ENCODE measurements at regions not wholly inside any gene's neighbourhood (a gene's known extent, or its start where the extent isn't known, plus 50 kb on each side); places are given as distances from the start of the nearest gene placed in this dataset.

DNA sequence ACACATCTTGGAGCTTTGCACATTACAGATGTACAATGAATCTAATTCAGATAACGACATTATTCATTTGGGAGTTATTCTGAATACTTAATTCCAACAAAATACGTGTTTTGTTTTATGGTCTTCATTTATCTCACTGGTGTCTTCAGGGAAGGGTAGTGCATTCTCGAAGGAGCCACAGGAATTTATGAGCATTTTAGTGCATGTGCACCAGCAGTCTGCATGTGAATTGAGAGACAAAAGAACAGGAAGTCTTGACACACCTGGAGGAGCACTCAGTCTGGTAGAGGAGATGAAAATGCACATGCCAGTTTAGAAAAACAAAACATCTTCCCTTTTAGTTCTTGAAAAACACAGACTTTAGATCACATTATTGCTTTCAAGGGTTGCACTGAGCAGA is 228.7 kb downstream of the LRATD1 start:
- Histone ChIP-seq H3K27ac (ENCODE audit: extremely low read depth, low read depth, low read length) (no peak overlapping the region), H3K4me3 (ENCODE audit: low read depth, low read length) (no peak overlapping the region), H3K9me3 (ENCODE audit: control insufficient read depth, insufficient read depth, low read depth, low read length) (no peaks in the 10 kb centered on the region), H3K36me3 (ENCODE audit: control insufficient read depth in 2 of 2, insufficient read depth in 1 of 2, low read length in 2 of 2) (no peaks in the 10 kb centered on the region), H3K4me1 (ENCODE audit: control insufficient read depth, insufficient read depth, low read length) (no peaks in the 10 kb centered on the region)
- ChIA-PET POLR2A (no interaction called here), CTCF (no interaction called here)
- TF ChIP-seq, protein P1, sequence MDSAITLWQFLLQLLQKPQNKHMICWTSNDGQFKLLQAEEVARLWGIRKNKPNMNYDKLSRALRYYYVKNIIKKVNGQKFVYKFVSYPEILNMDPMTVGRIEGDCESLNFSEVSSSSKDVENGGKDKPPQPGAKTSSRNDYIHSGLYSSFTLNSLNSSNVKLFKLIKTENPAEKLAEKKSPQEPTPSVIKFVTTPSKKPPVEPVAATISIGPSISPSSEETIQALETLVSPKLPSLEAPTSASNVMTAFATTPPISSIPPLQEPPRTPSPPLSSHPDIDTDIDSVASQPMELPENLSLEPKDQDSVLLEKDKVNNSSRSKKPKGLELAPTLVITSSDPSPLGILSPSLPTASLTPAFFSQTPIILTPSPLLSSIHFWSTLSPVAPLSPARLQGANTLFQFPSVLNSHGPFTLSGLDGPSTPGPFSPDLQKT (IDR thresholded peaks at IDR 0.05; ENCODE audit: borderline replicate concordance, low read depth, low read length), result no peak

DNA sequence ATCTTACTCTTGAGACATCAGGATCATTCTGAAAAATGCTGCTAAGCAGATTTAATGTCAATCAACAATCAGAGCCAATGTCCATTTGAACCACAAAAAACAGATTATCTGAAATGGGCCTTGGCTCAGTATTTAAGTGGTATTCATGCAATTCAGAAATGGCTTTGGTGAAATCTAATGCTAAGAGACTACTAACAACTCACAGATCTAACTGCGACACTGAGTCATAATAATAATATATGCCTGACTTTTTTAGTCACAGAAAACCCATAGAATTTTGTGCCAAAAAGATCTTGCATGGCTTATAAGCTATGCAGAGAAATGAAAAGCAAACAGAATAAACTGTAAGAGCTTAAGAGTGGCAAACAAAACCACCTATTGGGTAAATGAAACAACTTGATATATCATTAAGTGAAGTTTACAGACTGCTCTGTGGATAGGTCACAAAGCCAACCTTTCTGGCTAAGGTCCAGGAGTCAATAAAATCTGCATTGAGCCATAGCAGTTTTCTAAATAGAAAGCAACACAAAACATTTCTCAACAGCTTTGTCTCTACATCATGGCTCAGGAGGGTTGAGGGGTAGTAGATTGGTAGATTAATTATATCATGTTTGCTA is 234.3 kb downstream of the LRATD1 start:
- Histone ChIP-seq H3K4me1 (ENCODE audit: control insufficient read depth, insufficient read depth, low read length) (peaks cover 5% of the 10 kb centered on the region; the same call in 1 of the 2 replicates), H3K36me3 (ENCODE audit: control insufficient read depth in 2 of 2, insufficient read depth in 1 of 2, low read length in 2 of 2) (no peaks in the 10 kb centered on the region), H3K9me3 (ENCODE audit: control insufficient read depth, insufficient read depth, low read depth, low read length) (no peaks in the 10 kb centered on the region), H3K4me3 (ENCODE audit: low read depth, low read length) (no peak overlapping the region), H3K27ac (ENCODE audit: extremely low read depth, low read depth, low read length) (no peak overlapping the region)
- ChIA-PET CTCF (no interaction called here), POLR2A (no interaction called here)
- TF ChIP-seq ZNF544 (tag by site-specific recombination; IDR thresholded peaks at IDR 0.05) (no peak), ZNF19 (tag by site-specific recombination; IDR thresholded peaks at IDR 0.05; ENCODE audit: low read depth) (no peak), ZNF302 (tag by site-specific recombination; IDR thresholded peaks at IDR 0.05; ENCODE audit: low read depth) (no peak), ZNF239 (tag by site-specific recombination; IDR thresholded peaks at IDR 0.05) (no peak), ZNF529 (tag by site-specific recombination; IDR thresholded peaks at IDR 0.05; ENCODE audit: insufficient replicate concordance) (no peak), ZNF664 (tag by site-specific recombination; IDR thresholded peaks at IDR 0.05) (no peak), ZNF202 (tag by site-specific recombination; IDR thresholded peaks at IDR 0.05; ENCODE audit: borderline replicate concordance) (no peak), ZSCAN30 (tag by site-specific recombination; IDR thresholded peaks at IDR 0.05) (no peak)
- TF ChIP-seq, protein P2, sequence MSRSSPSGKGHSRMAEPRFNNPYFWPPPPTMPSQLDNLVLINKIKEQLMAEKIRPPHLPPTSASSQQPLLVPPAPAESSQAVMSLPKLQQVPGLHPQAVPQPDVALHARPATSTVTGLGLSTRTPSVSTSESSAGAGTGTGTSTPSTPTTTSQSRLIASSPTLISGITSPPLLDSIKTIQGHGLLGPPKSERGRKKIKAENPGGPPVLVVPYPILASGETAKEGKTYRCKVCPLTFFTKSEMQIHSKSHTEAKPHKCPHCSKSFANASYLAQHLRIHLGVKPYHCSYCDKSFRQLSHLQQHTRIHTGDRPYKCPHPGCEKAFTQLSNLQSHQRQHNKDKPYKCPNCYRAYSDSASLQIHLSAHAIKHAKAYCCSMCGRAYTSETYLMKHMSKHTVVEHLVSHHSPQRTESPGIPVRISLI (tag by site-specific recombination; IDR thresholded peaks at IDR 0.05), result no peak
- TF ChIP-seq, protein P3, sequence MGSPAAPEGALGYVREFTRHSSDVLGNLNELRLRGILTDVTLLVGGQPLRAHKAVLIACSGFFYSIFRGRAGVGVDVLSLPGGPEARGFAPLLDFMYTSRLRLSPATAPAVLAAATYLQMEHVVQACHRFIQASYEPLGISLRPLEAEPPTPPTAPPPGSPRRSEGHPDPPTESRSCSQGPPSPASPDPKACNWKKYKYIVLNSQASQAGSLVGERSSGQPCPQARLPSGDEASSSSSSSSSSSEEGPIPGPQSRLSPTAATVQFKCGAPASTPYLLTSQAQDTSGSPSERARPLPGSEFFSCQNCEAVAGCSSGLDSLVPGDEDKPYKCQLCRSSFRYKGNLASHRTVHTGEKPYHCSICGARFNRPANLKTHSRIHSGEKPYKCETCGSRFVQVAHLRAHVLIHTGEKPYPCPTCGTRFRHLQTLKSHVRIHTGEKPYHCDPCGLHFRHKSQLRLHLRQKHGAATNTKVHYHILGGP (tag by site-specific recombination; IDR thresholded peaks at IDR 0.05), result no peak
- TF ChIP-seq, protein P4, sequence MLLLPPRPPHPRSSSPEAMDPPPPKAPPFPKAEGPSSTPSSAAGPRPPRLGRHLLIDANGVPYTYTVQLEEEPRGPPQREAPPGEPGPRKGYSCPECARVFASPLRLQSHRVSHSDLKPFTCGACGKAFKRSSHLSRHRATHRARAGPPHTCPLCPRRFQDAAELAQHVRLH (tag by site-specific recombination; IDR thresholded peaks at IDR 0.05), result no peak

DNA sequence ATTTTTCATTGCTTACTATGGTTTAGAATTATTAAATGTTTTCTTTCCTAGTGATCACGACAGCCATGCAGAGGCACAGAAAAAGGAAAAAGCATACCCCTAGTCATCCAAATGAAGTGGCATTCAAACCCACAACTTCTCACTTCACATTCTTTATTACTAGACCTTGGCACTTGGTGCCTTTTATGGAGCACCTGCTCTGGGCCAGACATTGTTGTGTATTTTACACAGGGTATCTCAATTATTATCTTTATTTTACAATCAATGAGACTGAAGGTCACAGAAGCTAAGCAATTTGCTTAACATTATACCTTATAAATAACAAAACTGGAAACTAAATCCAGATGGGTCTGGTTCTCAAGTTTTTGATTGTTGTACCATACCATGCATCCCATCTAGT is 235.3 kb downstream of the LRATD1 start:
- no peak overlapping the region for H3K27ac ChIP-seq (ENCODE audit: extremely low read depth, low read depth, low read length)
- H3K36me3 ChIP-seq (ENCODE audit: control insufficient read depth in 2 of 2, insufficient read depth in 1 of 2, low read length in 2 of 2), result no peaks in the 10 kb centered on the region
- no peak overlapping the region for H3K4me3 ChIP-seq (ENCODE audit: low read depth, low read length)
- H3K9me3 ChIP-seq (ENCODE audit: control insufficient read depth, insufficient read depth, low read depth, low read length), result no peaks in the 10 kb centered on the region
- peaks cover 5% of the 10 kb centered on the region; the same call in 1 of the 2 replicates for H3K4me1 ChIP-seq (ENCODE audit: control insufficient read depth, insufficient read depth, low read length)
- ChIA-PET POLR2A (no interaction called here), CTCF (no interaction called here)
- TF ChIP-seq SCRT2 (tag by site-specific recombination; IDR thresholded peaks at IDR 0.05) (no peak), ZBTB21 (tag by site-specific recombination; IDR thresholded peaks at IDR 0.05) (no peak), ZNF366 (tag by site-specific recombination; conservative IDR thresholded peaks at IDR 0.05) (no peak), ZNF76 (tag by site-specific recombination; IDR thresholded peaks at IDR 0.05; ENCODE audit: borderline replicate concordance, low read depth) (no peak), KLF10 (tag by site-specific recombination; IDR thresholded peaks at IDR 0.05) (no peak), ZNF140 (tag by site-specific recombination; IDR thresholded peaks at IDR 0.05) (no peak)
- TF ChIP-seq, protein P5, sequence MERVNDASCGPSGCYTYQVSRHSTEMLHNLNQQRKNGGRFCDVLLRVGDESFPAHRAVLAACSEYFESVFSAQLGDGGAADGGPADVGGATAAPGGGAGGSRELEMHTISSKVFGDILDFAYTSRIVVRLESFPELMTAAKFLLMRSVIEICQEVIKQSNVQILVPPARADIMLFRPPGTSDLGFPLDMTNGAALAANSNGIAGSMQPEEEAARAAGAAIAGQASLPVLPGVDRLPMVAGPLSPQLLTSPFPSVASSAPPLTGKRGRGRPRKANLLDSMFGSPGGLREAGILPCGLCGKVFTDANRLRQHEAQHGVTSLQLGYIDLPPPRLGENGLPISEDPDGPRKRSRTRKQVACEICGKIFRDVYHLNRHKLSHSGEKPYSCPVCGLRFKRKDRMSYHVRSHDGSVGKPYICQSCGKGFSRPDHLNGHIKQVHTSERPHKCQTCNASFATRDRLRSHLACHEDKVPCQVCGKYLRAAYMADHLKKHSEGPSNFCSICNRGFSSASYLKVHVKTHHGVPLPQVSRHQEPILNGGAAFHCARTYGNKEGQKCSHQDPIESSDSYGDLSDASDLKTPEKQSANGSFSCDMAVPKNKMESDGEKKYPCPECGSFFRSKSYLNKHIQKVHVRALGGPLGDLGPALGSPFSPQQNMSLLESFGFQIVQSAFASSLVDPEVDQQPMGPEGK (tag by site-specific recombination; IDR thresholded peaks at IDR 0.05), result no peak
- TF ChIP-seq, protein P6, sequence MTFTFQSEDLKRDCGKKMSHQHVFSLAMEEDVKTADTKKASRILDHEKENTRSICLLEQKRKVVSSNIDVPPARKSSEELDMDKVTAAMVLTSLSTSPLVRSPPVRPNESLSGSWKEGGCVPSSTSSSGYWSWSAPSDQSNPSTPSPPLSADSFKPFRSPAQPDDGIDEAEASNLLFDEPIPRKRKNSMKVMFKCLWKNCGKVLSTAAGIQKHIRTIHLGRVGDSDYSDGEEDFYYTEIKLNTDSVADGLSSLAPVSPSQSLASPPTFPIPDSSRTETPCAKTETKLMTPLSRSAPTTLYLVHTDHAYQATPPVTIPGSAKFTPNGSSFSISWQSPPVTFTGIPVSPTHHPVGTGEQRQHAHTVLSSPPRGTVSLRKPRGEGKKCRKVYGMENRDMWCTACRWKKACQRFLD (tag by site-specific recombination; IDR thresholded peaks at IDR 0.05), result no peak

Measured in HEK293 (cell line).